IPS DF 6.9 (cell line): ENCODE measurements at regions not wholly inside any gene's neighbourhood (a gene's known extent, or its start where the extent isn't known, plus 50 kb on each side); places are given as distances from the start of the nearest gene placed in this dataset.
"Not testable (repeated sequence)": the region's sequence is repeated elsewhere in the genome, so short reads cannot be mapped to it uniquely, and the experiment has no call there.

Experiments used
- DNase-seq: peaks from one replicate; pipeline ENCODE4 v3.0.0-alpha.2; 2013; ENCODE audit warnings: low read depth, low spot score
- H3K27ac ChIP-seq: one replicate; pipeline ENCODE4 v1.5.1; 2013; ENCODE audit warnings: low read length, control low read depth
- H3K27me3 ChIP-seq: 2 replicates; pipeline ENCODE4 v1.6.1; 2013; ENCODE audit warnings: mild to moderate bottlenecking, low read length; ENCODE audit not compliant: control insufficient read depth, insufficient read depth
- H3K36me3 ChIP-seq: 2 replicates; pipeline ENCODE4 v1.6.1; 2013; ENCODE audit warnings: low read length; ENCODE audit not compliant: control insufficient read depth, insufficient read depth
- H3K4me1 ChIP-seq: 2 replicates; pipeline ENCODE4 v1.6.1; 2013; ENCODE audit warnings: low read length; ENCODE audit not compliant: control insufficient read depth, insufficient read depth
- H3K4me3 ChIP-seq: 2 replicates; pipeline ENCODE4 v1.5.1; 2013; ENCODE audit warnings: mild to moderate bottlenecking, low read length
- H3K9me3 ChIP-seq: 2 replicates; pipeline ENCODE4 v1.6.1; 2013; ENCODE audit warnings: low read length, inconsistent platforms; ENCODE audit not compliant: control insufficient read depth, insufficient read depth
- WGBS: extraction: QIAGEN DNeasy Blood & Tissue Kit; methylation state at CpG from one replicate; pipeline ENCODE4 v1.1.7; 2013; ENCODE audit warnings: mixed read lengths, missing lambda C conversion rate; ENCODE audit not compliant: insufficient read length, insufficient coverage; 5-methylcytosine and 5-hydroxymethylcytosine counted together

GRCh38 chr1:182217071-182217470 lies 155.6 kb upstream of the ZNF648 start:
- no peak for DNase-seq
- no CpG with 5 or more reads among the region's 3 CpGs for WGBS
- H3K27ac ChIP-seq: no peak overlapping the region

GRCh38 chr1:182215764-182216163 lies 154.3 kb upstream of the ZNF648 start:
- Histone ChIP-seq H3K9me3 (no peaks in the 10 kb centered on the region), H3K4me3 (no peak overlapping the region), H3K36me3 (no peaks in the 10 kb centered on the region), H3K4me1 (no peaks in the 10 kb centered on the region), H3K27me3 (no peaks in the 10 kb centered on the region), H3K27ac (no peak overlapping the region)
- DNase-seq: no peak

More at GRCh38 chr1:182217071-182217470, 155.6 kb upstream of the ZNF648 start:
- H3K9me3 ChIP-seq: no peaks in the 10 kb centered on the region
- H3K27me3 ChIP-seq: no peaks in the 10 kb centered on the region
- no peak overlapping the region for H3K4me3 ChIP-seq
- no peaks in the 10 kb centered on the region for H3K4me1 ChIP-seq
- no peaks in the 10 kb centered on the region for H3K36me3 ChIP-seq

GRCh38 chr1:182213163-182213562 lies 151.7 kb upstream of the ZNF648 start:
- no peak for DNase-seq
- Histone ChIP-seq H3K27ac (no peak overlapping the region), H3K36me3 (no peaks in the 10 kb centered on the region), H3K9me3 (no peaks in the 10 kb centered on the region), H3K27me3 (no peaks in the 10 kb centered on the region), H3K4me1 (no peaks in the 10 kb centered on the region), H3K4me3 (no peak overlapping the region)
- WGBS: no CpG with 5 or more reads among the region's 1 CpG

GRCh38 chr1:182211386-182211785 lies 149.9 kb upstream of the ZNF648 start:
- no peak overlapping the region for H3K27ac ChIP-seq
- H3K4me3 ChIP-seq: no peak overlapping the region
- no peak for DNase-seq
- H3K4me1 ChIP-seq: no peaks in the 10 kb centered on the region
- H3K9me3 ChIP-seq: no peaks in the 10 kb centered on the region
- no peaks in the 10 kb centered on the region for H3K27me3 ChIP-seq
- H3K36me3 ChIP-seq: no peaks in the 10 kb centered on the region

GRCh38 chr1:182210417-182210816 lies 148.9 kb upstream of the ZNF648 start:
- DNase-seq: no peak

GRCh38 chr1:182207300-182207699 lies 145.8 kb upstream of the ZNF648 start:
- Histone ChIP-seq H3K27me3 (no peaks in the 10 kb centered on the region), H3K9me3 (no peaks in the 10 kb centered on the region), H3K4me1 (no peaks in the 10 kb centered on the region), H3K4me3 (no peak overlapping the region), H3K36me3 (no peaks in the 10 kb centered on the region), H3K27ac (no peak overlapping the region)
- DNase-seq: no peak
- no CpG with 5 or more reads among the region's 4 CpGs for WGBS

More at GRCh38 chr1:182210417-182210816, 148.9 kb upstream of the ZNF648 start:
- no peaks in the 10 kb centered on the region for H3K27me3 ChIP-seq
- H3K4me3 ChIP-seq: no peak overlapping the region
- H3K27ac ChIP-seq: no peak overlapping the region
- H3K36me3 ChIP-seq: no peaks in the 10 kb centered on the region
- no peaks in the 10 kb centered on the region for H3K4me1 ChIP-seq
- no CpG with 5 or more reads among the region's 1 CpG for WGBS
- no peaks in the 10 kb centered on the region for H3K9me3 ChIP-seq

- DNase-seq: no peak
- Histone ChIP-seq H3K27me3 (no peaks in the 10 kb centered on the region), H3K4me3 (no peak overlapping the region), H3K27ac (no peak overlapping the region), H3K9me3 (no peaks in the 10 kb centered on the region), H3K4me1 (no peaks in the 10 kb centered on the region), H3K36me3 (no peaks in the 10 kb centered on the region)
- no CpG with 5 or more reads among the region's 4 CpGs for WGBS
These were observed 145.2 kb upstream of the ZNF648 start for GRCh38 chr1:182206626-182207239.

- Histone ChIP-seq H3K27me3 (no peaks in the 10 kb centered on the region), H3K9me3 (no peaks in the 10 kb centered on the region), H3K4me3 (no peak overlapping the region), H3K27ac (no peak overlapping the region), H3K36me3 (no peaks in the 10 kb centered on the region), H3K4me1 (no peaks in the 10 kb centered on the region)
- no peak for DNase-seq
These were observed 144.0 kb upstream of the ZNF648 start for GRCh38 chr1:182205351-182206022.

- H3K4me1 ChIP-seq: no peaks in the 10 kb centered on the region
- H3K4me3 ChIP-seq: no peak overlapping the region
- H3K27ac ChIP-seq: no peak overlapping the region
- no peak for DNase-seq
- no peaks in the 10 kb centered on the region for H3K9me3 ChIP-seq
- no peaks in the 10 kb centered on the region for H3K27me3 ChIP-seq
- no peaks in the 10 kb centered on the region for H3K36me3 ChIP-seq
- 100% methylated on average over 2 of the region's 2 CpGs for WGBS
These were observed 141.8 kb upstream of the ZNF648 start for GRCh38 chr1:182203191-182203875.

- not testable (repeated sequence) for H3K27ac ChIP-seq, H3K9me3 ChIP-seq, H3K4me3 ChIP-seq, H3K36me3 ChIP-seq, DNase-seq, H3K4me1 ChIP-seq, H3K27me3 ChIP-seq
- no CpG with 5 or more reads among the region's 7 CpGs for WGBS
These were observed 140.0 kb upstream of the ZNF648 start for GRCh38 chr1:182201490-182201889.
